AG09309 (cell line): ENCODE measurements at regions not wholly inside any gene's neighbourhood (a gene's known extent, or its start where the extent isn't known, plus 50 kb on each side); places are given as distances from the start of the nearest gene placed in this dataset.

Experiments used
- DNase-seq: peaks from one replicate; pipeline ENCODE4 v3.0.0-alpha.2; 2010; ENCODE audit warnings: low read depth
- H3K4me3 ChIP-seq: 2 replicates; pipeline ENCODE4 v1.5.1; 2011; ENCODE audit warnings: mild to moderate bottlenecking, low read depth, low read length, moderate library complexity; ENCODE audit not compliant: control insufficient read depth
- CTCF ChIP-seq: IDR thresholded peaks from 2 replicates; pipeline ENCODE4 v1.5.1; 2011; ENCODE audit warnings: mild to moderate bottlenecking, low read depth, low read length, inconsistent platforms; ENCODE audit not compliant: insufficient read depth, control insufficient read depth; ENCODE audit errors: missing control alignments

- no peak overlapping the region for H3K4me3 ChIP-seq
- TF ChIP-seq CTCF: no peak
These were observed 709.3 kb downstream of the SLC4A3 start for GRCh38 chr2:220336771-220337170.

GRCh38 chr2:220337611-220338440 is 710.4 kb downstream of the SLC4A3 start:
- no peak for DNase-seq
- no peak for TF ChIP-seq CTCF
- no peak overlapping the region for H3K4me3 ChIP-seq

More at GRCh38 chr2:220336771-220337170, 709.3 kb downstream of the SLC4A3 start:
- no peak for DNase-seq

- DNase-seq: no peak
- H3K4me3 ChIP-seq: no peak overlapping the region
- no peak for TF ChIP-seq CTCF
These were observed 713.6 kb downstream of the SLC4A3 start for GRCh38 chr2:220341014-220341413.

GRCh38 chr2:220346919-220347318 is 719.5 kb downstream of the SLC4A3 start:
- no peak overlapping the region for H3K4me3 ChIP-seq
- no peak for TF ChIP-seq CTCF
- no peak for DNase-seq

GRCh38 chr2:220347626-220348025 is 720.2 kb downstream of the SLC4A3 start:
- H3K4me3 ChIP-seq: no peak overlapping the region
- TF ChIP-seq CTCF: no peak
- DNase-seq: no peak

- DNase-seq: no peak
- TF ChIP-seq CTCF: no peak
- H3K4me3 ChIP-seq: no peak overlapping the region
These were observed 720.8 kb downstream of the SLC4A3 start for GRCh38 chr2:220348206-220348605.
